ENCODE measurements at regions not wholly inside any gene's neighbourhood (a gene's known extent, or its start where the extent isn't known, plus 50 kb on each side); places are given as distances from the start of the nearest gene placed in this dataset.

- no peaks in the 10 kb centered on the region for H3K9me2 ChIP-seq (replicated peaks; ENCODE audit: low read length)
- H4K20me1 ChIP-seq (ENCODE audit: low read length): no peaks in the 10 kb centered on the region
- DNase-seq (no peak), ATAC-seq (no peak)
- no peaks in the 10 kb centered on the region for H3F3A ChIP-seq (ENCODE audit: low read length, unreplicated experiment)
- no peaks in the 10 kb centered on the region for H3K27me3 ChIP-seq (ENCODE audit: low read length)
- BruUV-seq (replicated peaks): no TSS peak
- no peak for TF ChIP-seq EZH2 (IDR thresholded peaks at IDR 0.05; ENCODE audit: low read length, unreplicated experiment)
- no peak for TF ChIP-seq CTCF (conservative IDR thresholded peaks at IDR 0.05; ENCODE audit: low read depth, low read length)
- no peak for TF ChIP-seq EZH2phosphoT487 (IDR thresholded peaks at IDR 0.05; ENCODE audit: borderline replicate concordance, low read length)
- H3K79me2 ChIP-seq (ENCODE audit: low read length): no peaks in the 10 kb centered on the region
- H3K9ac ChIP-seq (ENCODE audit: low read length): no peak overlapping the region
- ChIA-PET CTCF (no interaction called here), POLR2A (ENCODE audit: unreplicated experiment) (no interaction called here)
- H3K27ac ChIP-seq (ENCODE audit: low read length): no peak overlapping the region
- no peaks in the 10 kb centered on the region for H3K36me3 ChIP-seq (ENCODE audit: low read depth, low read length)
- no peak overlapping the region for H2AFZ ChIP-seq (ENCODE audit: low read length)
- no peak overlapping the region for H3K4me2 ChIP-seq (ENCODE audit: low read length)
- H3K4me3 ChIP-seq (ENCODE audit: low read length): no peak overlapping the region
- H3K9me3 ChIP-seq (ENCODE audit: low read length): no peaks in the 10 kb centered on the region
- intact Hi-C loops (cut with micrococcal nuclease): no loop called here
- H3K4me1 ChIP-seq (ENCODE audit: insufficient read depth, low read length): peaks cover 2% of the 10 kb centered on the region
Measured at GRCh38 chr18:54086046-54086802, 138.2 kb downstream of the MBD2 start.

GRCh38 chr18:54080858-54081257 is 143.6 kb downstream of the MBD2 start:
- intact Hi-C loops (cut with micrococcal nuclease): no loop called here
- no peak overlapping the region for H3K4me3 ChIP-seq (ENCODE audit: low read length)
- H3K4me2 ChIP-seq (ENCODE audit: low read length): 0 out of 2 replicates have a peak overlapping the region, but pooled peaks have one; percentile 4
- no peaks in the 10 kb centered on the region for H3F3A ChIP-seq (ENCODE audit: low read length, unreplicated experiment)
- no peaks in the 10 kb centered on the region for H3K79me2 ChIP-seq (ENCODE audit: low read length)
- no peaks in the 10 kb centered on the region for H4K20me1 ChIP-seq (ENCODE audit: low read length)
- no peaks in the 10 kb centered on the region for H3K9me2 ChIP-seq (replicated peaks; ENCODE audit: low read length)
- peak; percentile 66 for DNase-seq
- no peak overlapping the region for H3K9ac ChIP-seq (ENCODE audit: low read length)
- H3K27ac ChIP-seq (ENCODE audit: low read length): no peak overlapping the region
- TF ChIP-seq CTCF (conservative IDR thresholded peaks at IDR 0.05; ENCODE audit: low read depth, low read length) (no peak), EZH2phosphoT487 (IDR thresholded peaks at IDR 0.05; ENCODE audit: borderline replicate concordance, low read length) (no peak), EZH2 (IDR thresholded peaks at IDR 0.05; ENCODE audit: low read length, unreplicated experiment) (no peak)
- no peak overlapping the region for H2AFZ ChIP-seq (ENCODE audit: low read length)
- H3K36me3 ChIP-seq (ENCODE audit: low read depth, low read length): no peaks in the 10 kb centered on the region
- no peaks in the 10 kb centered on the region for H3K9me3 ChIP-seq (ENCODE audit: low read length)
- H3K4me1 ChIP-seq (ENCODE audit: insufficient read depth, low read length): peaks cover 11% of the 10 kb centered on the region
- no TSS peak for BruUV-seq (replicated peaks)
- POLR2A ChIA-PET (ENCODE audit: unreplicated experiment): no interaction called here
- CTCF ChIA-PET: no interaction called here
- H3K27me3 ChIP-seq (ENCODE audit: low read length): no peaks in the 10 kb centered on the region
- ATAC-seq: peak; percentile 96

GRCh38 chr18:54076166-54076565 is 148.3 kb downstream of the MBD2 start:
- Histone ChIP-seq H4K20me1 (ENCODE audit: low read length) (no peaks in the 10 kb centered on the region), H2AFZ (ENCODE audit: low read length) (no peak overlapping the region), H3K27ac (ENCODE audit: low read length) (no peak overlapping the region), H3K27me3 (ENCODE audit: low read length) (peaks cover 18% of the 10 kb centered on the region), H3K4me1 (ENCODE audit: insufficient read depth, low read length) (peaks cover 8% of the 10 kb centered on the region), H3K9me2 (replicated peaks; ENCODE audit: low read length) (no peaks in the 10 kb centered on the region; the same call in 1 of the 2 replicates), H3K4me2 (ENCODE audit: low read length) (no peak overlapping the region), H3K36me3 (ENCODE audit: low read depth, low read length) (no peaks in the 10 kb centered on the region), H3F3A (ENCODE audit: low read length, unreplicated experiment) (no peaks in the 10 kb centered on the region), H3K9me3 (ENCODE audit: low read length) (no peaks in the 10 kb centered on the region), H3K9ac (ENCODE audit: low read length) (no peak overlapping the region), H3K79me2 (ENCODE audit: low read length) (no peaks in the 10 kb centered on the region), H3K4me3 (ENCODE audit: low read length) (no peak overlapping the region)
- no peak for DNase-seq
- POLR2A ChIA-PET (ENCODE audit: unreplicated experiment): no interaction called here
- BruUV-seq (replicated peaks): no TSS peak
- intact Hi-C loops (cut with micrococcal nuclease): no loop called here
- CTCF ChIA-PET: no interaction called here
- no peak for ATAC-seq
- no peak for TF ChIP-seq EZH2 (IDR thresholded peaks at IDR 0.05; ENCODE audit: low read length, unreplicated experiment)
- no peak for TF ChIP-seq CTCF (conservative IDR thresholded peaks at IDR 0.05; ENCODE audit: low read depth, low read length)
- no peak for TF ChIP-seq EZH2phosphoT487 (IDR thresholded peaks at IDR 0.05; ENCODE audit: borderline replicate concordance, low read length)

Measured in PC-3 (cell line).